H1 (cell line): ENCODE measurements at regions not wholly inside any gene's neighbourhood (a gene's known extent, or its start where the extent isn't known, plus 50 kb on each side); places are given as distances from the start of the nearest gene placed in this dataset.

Experiments used
- CTCF ChIA-PET: fragments of 300-600 bp; sonication (Branson Sonifier 250); formaldehyde crosslinking; loops from one replicate; lab custom pipeline; 2021; ENCODE audit not compliant: partially characterized antibody; lab: Charles Lee
- POLR2A ChIA-PET: fragments of 300-600 bp; sonication (Branson Sonifier 250); formaldehyde crosslinking; loops from one replicate; lab custom pipeline; 2021; ENCODE audit warnings: inconsistent platforms; ENCODE audit not compliant: partially characterized antibody; lab: Charles Lee
- DNase-seq, 2 experiments: peaks; one replicate each; pipeline versions ENCODE4 v3.0.0 to v3.0.0-alpha.2; 2010 to 2022; ENCODE audit warnings: low spot score in 2 of 2, low read depth in 1 of 2, mixed read lengths in 1 of 2
- FAIRE-seq: peaks from 2 replicates; lab custom pipeline; 2011; peaks lifted over from hg19 to GRCh38; lab: Jason Lieb, UNC
- H2AFZ ChIP-seq: 2 replicates; pipeline ENCODE4 v1.8.1; 2012; ENCODE audit warnings: low read length, inconsistent platforms
- H2AK5ac ChIP-seq: 2 replicates; pipeline ENCODE4 v1.6.1; 2013; ENCODE audit warnings: low read depth, low read length
- H2BK120ac ChIP-seq: replicated peaks from 2 replicates; pipeline ENCODE3; 2013; ENCODE audit warnings: low read depth, low read length, inconsistent platforms
- H2BK12ac ChIP-seq: 2 replicates; pipeline ENCODE4 v1.6.1; 2013; ENCODE audit warnings: low read depth, low read length
- H2BK15ac ChIP-seq: 2 replicates; pipeline ENCODE4 v1.6.1; 2013; ENCODE audit warnings: low read length
- H2BK20ac ChIP-seq: 2 replicates; pipeline ENCODE4 v1.6.1; 2013; ENCODE audit warnings: low read length
- H2BK5ac ChIP-seq: 2 replicates; pipeline ENCODE4 v1.6.1; 2013; ENCODE audit warnings: low read depth, low read length
- H3K14ac ChIP-seq: 2 replicates; pipeline ENCODE4 v1.6.1; 2013; ENCODE audit warnings: inconsistent platforms; ENCODE audit not compliant: insufficient read length
- H3K18ac ChIP-seq: 2 replicates; pipeline ENCODE4 v1.6.1; 2013; ENCODE audit warnings: low read length; ENCODE audit errors: extremely low read depth
- H3K23ac ChIP-seq: 2 replicates; pipeline ENCODE4 v1.6.1; 2013; ENCODE audit warnings: inconsistent platforms; ENCODE audit not compliant: insufficient read length
- H3K23me2 ChIP-seq: 2 replicates; pipeline ENCODE4 v1.6.1; 2013; ENCODE audit warnings: low read depth, low read length
- H3K27ac ChIP-seq: 2 replicates; pipeline ENCODE4 v1.6.1; 2011; ENCODE audit warnings: low read depth, low read length, inconsistent platforms
- H3K27me3 ChIP-seq, 4 experiments: replicated peaks in 1 of 4; 1 replicate in 1 of 4; 2 replicates in 3 of 4; pipeline versions ENCODE4 v1.6.1 to v1.8.1; 2011 to 2013; ENCODE audit warnings: low read length in 3 of 4, mild to moderate bottlenecking in 3 of 4, inconsistent platforms in 2 of 4, mixed read lengths in 2 of 4, moderate library complexity in 1 of 4; ENCODE audit not compliant: control insufficient read depth in 3 of 4, insufficient read depth in 3 of 4; ENCODE audit errors: extremely low read depth in 1 of 4
- H3K36me3 ChIP-seq, 4 experiments: 2 replicates each; pipeline versions ENCODE4 v1.6.1 to v1.8.1; 2011 to 2013; ENCODE audit warnings: mild to moderate bottlenecking in 4 of 4, low read length in 3 of 4, moderate library complexity in 2 of 4, control low read depth in 1 of 4, inconsistent platforms in 1 of 4; ENCODE audit not compliant: insufficient read depth in 4 of 4, control insufficient read depth in 2 of 4
- H3K4ac ChIP-seq: replicated peaks from 2 replicates; pipeline ENCODE3; 2013; ENCODE audit warnings: low read length, low read depth, mixed read lengths, inconsistent platforms; ENCODE audit not compliant: insufficient read length
- H3K4me1 ChIP-seq, 4 experiments: replicated peaks in 1 of 4; 1 replicate in 1 of 4; 2 replicates in 3 of 4; pipeline versions ENCODE4 v1.6.1 to v1.8.1; 2011 to 2013; ENCODE audit warnings: low read length in 3 of 4, inconsistent platforms in 2 of 4, mixed read lengths in 1 of 4; ENCODE audit not compliant: insufficient read depth in 4 of 4, control insufficient read depth in 3 of 4
- H3K4me2 ChIP-seq, 2 experiments: 2 replicates each; pipeline versions ENCODE4 v1.6.1 to v1.8.1; 2011 to 2013; ENCODE audit warnings: low read depth in 2 of 2, low read length in 2 of 2, control low read depth in 1 of 2, inconsistent platforms in 1 of 2, mild to moderate bottlenecking in 1 of 2; ENCODE audit not compliant: insufficient read depth in 1 of 2
- H3K4me3 ChIP-seq, 4 experiments: fragments of 200-600, 300-600 bp in 1 of 4; sonication (generic), shearing (Covaris generic), sonication (Bioruptor Twin) in 1 of 4; 2 replicates each; pipeline versions ENCODE4 v1.5.1 to v1.8.1; 2011 to 2016; ENCODE audit warnings: low read length in 4 of 4, low read depth in 3 of 4, control low read depth in 2 of 4, inconsistent platforms in 2 of 4, mild to moderate bottlenecking in 2 of 4, mixed read lengths in 1 of 4, moderate library complexity in 1 of 4; ENCODE audit not compliant: insufficient read depth in 2 of 4; ENCODE audit errors: extremely low read depth in 1 of 4
- H3K56ac ChIP-seq: replicated peaks from 2 replicates; pipeline ENCODE3; 2013; ENCODE audit warnings: low read depth, mild to moderate bottlenecking, mixed read lengths, low read length, inconsistent platforms; ENCODE audit not compliant: insufficient read length
- H3K79me1 ChIP-seq: 2 replicates; pipeline ENCODE4 v1.6.1; 2013; ENCODE audit warnings: low read depth, low read length, control low read depth
- H3K79me2 ChIP-seq, 2 experiments: 2 replicates each; pipeline versions ENCODE4 v1.6.1 to v1.8.1; 2012 to 2013; ENCODE audit warnings: low read length in 2 of 2, mild to moderate bottlenecking in 2 of 2, inconsistent platforms in 1 of 2; ENCODE audit not compliant: insufficient read depth in 2 of 2, control insufficient read depth in 1 of 2
- H3K9ac ChIP-seq, 4 experiments: replicated peaks in 1 of 4; 1 replicate in 1 of 4; 2 replicates in 3 of 4; pipeline versions ENCODE4 v1.6.1 to v1.8.1; 2011 to 2013; ENCODE audit warnings: low read depth in 3 of 4, low read length in 3 of 4, control low read depth in 2 of 4, mild to moderate bottlenecking in 2 of 4, moderate library complexity in 2 of 4, inconsistent platforms in 1 of 4; ENCODE audit errors: extremely low read depth in 1 of 4
- H3K9me3 ChIP-seq, 2 experiments: 2 replicates each; pipeline versions ENCODE4 v1.6.1 to v1.8.1; 2012 to 2013; ENCODE audit warnings: mild to moderate bottlenecking in 2 of 2, moderate library complexity in 2 of 2, control low read depth in 1 of 2, inconsistent platforms in 1 of 2, low read depth in 1 of 2, low read length in 1 of 2, mixed read lengths in 1 of 2; ENCODE audit not compliant: insufficient read depth in 2 of 2
- H4K20me1 ChIP-seq, 2 experiments: replicated peaks in 1 of 2; 2 replicates each; pipeline versions ENCODE3 to v1.8.1; 2011 to 2013; ENCODE audit warnings: inconsistent platforms in 2 of 2, low read length in 2 of 2, mild to moderate bottlenecking in 1 of 2; ENCODE audit not compliant: insufficient read depth in 2 of 2, control insufficient read depth in 1 of 2
- H4K5ac ChIP-seq: 2 replicates; pipeline ENCODE4 v1.6.1; 2013; ENCODE audit warnings: low read length, low read depth, mixed read lengths, inconsistent platforms; ENCODE audit not compliant: insufficient read length
- H4K8ac ChIP-seq: 2 replicates; pipeline ENCODE4 v1.8.0; 2013; ENCODE audit warnings: mild to moderate bottlenecking, moderate library complexity, low read length, inconsistent platforms; ENCODE audit not compliant: insufficient read depth; ENCODE audit errors: extremely low read depth
- H4K91ac ChIP-seq: replicated peaks from 2 replicates; pipeline ENCODE3; 2013; ENCODE audit warnings: low read length, mixed read lengths, inconsistent platforms; ENCODE audit not compliant: insufficient read length
- CBX8 ChIP-seq: fragments of 300-800, 300-1000 bp; sonication (generic); IDR thresholded peaks from 2 replicates; pipeline ENCODE4 v1.7.1; 2016; ENCODE audit warnings: low read depth, low read length, borderline replicate concordance
- CTBP2 ChIP-seq: IDR thresholded peaks from 2 replicates; pipeline ENCODE4 v1.7.0; 2011; ENCODE audit warnings: borderline replicate concordance, mild to moderate bottlenecking, moderate library complexity, mixed read lengths, low read length; ENCODE audit not compliant: insufficient read depth, insufficient read length
- EP300 ChIP-seq, 2 experiments: IDR thresholded peaks; 1 replicate in 1 of 2; 2 replicates in 1 of 2; pipeline ENCODE4 v1.6.1; 2011 to 2012; ENCODE audit warnings: low read depth in 2 of 2, low read length in 2 of 2, mild to moderate bottlenecking in 2 of 2, borderline replicate concordance in 1 of 2, inconsistent platforms in 1 of 2, moderate library complexity in 1 of 2
- EZH2 ChIP-seq: fragments of 200-600 bp; sonication (generic); IDR thresholded peaks from 2 replicates; pipeline ENCODE4 v1.7.1; 2012; ENCODE audit warnings: low read depth, mild to moderate bottlenecking, moderate library complexity, low read length, inconsistent platforms; ENCODE audit not compliant: severe bottlenecking
- FOSL1 ChIP-seq: IDR thresholded peaks from 2 replicates; pipeline ENCODE4 v1.6.1; 2011; ENCODE audit warnings: mild to moderate bottlenecking, low read depth, low read length, moderate library complexity; ENCODE audit not compliant: insufficient read depth
- GABPA ChIP-seq: IDR thresholded peaks from 2 replicates; pipeline ENCODE4 v1.6.1; 2011; ENCODE audit warnings: mild to moderate bottlenecking, low read length, moderate library complexity, borderline replicate concordance; ENCODE audit not compliant: insufficient read depth
- HDAC2 ChIP-seq, 2 experiments: fragments of 300-600 bp in 1 of 2; sonication (generic) in 1 of 2; IDR thresholded peaks; 2 replicates each; pipeline ENCODE4 v1.6.1; 2011 to 2012; ENCODE audit warnings: low read depth in 2 of 2, low read length in 2 of 2, mild to moderate bottlenecking in 2 of 2, moderate library complexity in 2 of 2, borderline replicate concordance in 1 of 2, inconsistent platforms in 1 of 2
- POLR2A ChIP-seq, 2 experiments: IDR thresholded peaks; 1 replicate in 1 of 2; 2 replicates in 1 of 2; pipeline ENCODE4 v1.6.1; 2011; ENCODE audit warnings: low read depth in 2 of 2, low read length in 2 of 2, mild to moderate bottlenecking in 2 of 2; ENCODE audit errors: control extremely low read depth in 1 of 2
- POLR2AphosphoS5 ChIP-seq: IDR thresholded peaks from 2 replicates; pipeline ENCODE4 v1.6.1; 2011; ENCODE audit warnings: low read depth, low read length
- RAD21 ChIP-seq, 2 experiments: IDR thresholded peaks in 1 of 2; conservative IDR thresholded peaks in 1 of 2; 2 replicates each; pipeline ENCODE4 v1.6.1; 2011; ENCODE audit warnings: low read depth in 2 of 2, low read length in 2 of 2, improper control_type of control experiment in 1 of 2, inconsistent platforms in 1 of 2, mild to moderate bottlenecking in 1 of 2, moderate library complexity in 1 of 2
- SIX5 ChIP-seq: IDR thresholded peaks from 2 replicates; pipeline ENCODE4 v1.6.1; 2011; ENCODE audit warnings: mild to moderate bottlenecking, low read depth, low read length
- TCF12 ChIP-seq: IDR thresholded peaks from 2 replicates; pipeline ENCODE4 v1.6.1; 2011; ENCODE audit warnings: low read depth, mild to moderate bottlenecking, low read length
- ZNF274 ChIP-seq: IDR thresholded peaks from 2 replicates; pipeline ENCODE4 v1.7.0; 2012; ENCODE audit warnings: low read length, borderline replicate concordance; ENCODE audit errors: extremely low read depth
- WGBS, 2 experiments: shearing (Covaris generic) in 1 of 2; methylation state at CpG; one replicate each; pipeline versions ENCODE4 v1.1.6 to v1.1.7; 2013 to 2015; ENCODE audit warnings: low lambda C conversion rate in 2 of 2, mixed read lengths in 2 of 2, inconsistent platforms in 1 of 2, low coverage in 1 of 2, missing lambda C conversion rate in 1 of 2; ENCODE audit not compliant: insufficient replicate concordance in 2 of 2, insufficient coverage in 1 of 2, insufficient read length in 1 of 2; ENCODE audit errors: extremely low coverage in 1 of 2, missing lambda C conversion rate in 1 of 2; 5-methylcytosine and 5-hydroxymethylcytosine counted together

DNA sequence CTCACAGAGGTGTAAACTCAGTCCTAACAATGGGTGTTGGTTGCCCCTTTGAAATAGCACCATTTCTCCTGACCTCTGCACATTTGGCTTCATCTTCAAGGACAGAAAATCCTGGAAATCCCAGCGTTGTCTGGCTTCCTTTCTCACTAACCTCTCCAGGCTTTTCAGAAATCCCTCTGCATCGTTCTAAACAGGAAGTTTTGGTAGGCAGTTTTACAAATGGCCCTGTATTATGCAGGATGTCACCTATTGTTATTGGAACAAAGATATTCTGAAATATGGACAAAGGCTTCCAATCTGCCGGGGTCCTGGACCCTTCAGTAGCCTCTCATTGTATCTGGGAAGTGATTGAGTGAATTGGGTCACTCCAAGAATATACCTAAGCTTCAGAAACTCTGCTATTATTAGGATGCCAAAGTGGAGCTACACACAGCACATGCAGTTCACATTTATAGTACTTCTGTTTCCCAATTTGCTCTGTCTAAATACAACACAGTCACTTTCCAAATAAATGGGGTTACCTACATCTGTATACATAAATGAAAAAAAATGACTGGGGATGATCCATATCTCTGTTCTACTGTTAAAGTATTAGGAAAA is 134.8 kb upstream of the KLF6 start:
- Histone ChIP-seq H4K5ac (no peak overlapping the region), H2BK5ac (no peak overlapping the region), H2AFZ (no peak overlapping the region; the same call in 1 of the 2 replicates), H3K23me2 (no peaks in the 10 kb centered on the region), H3K36me3 (no peaks in the 10 kb centered on the region), H3K79me2 (no peaks in the 10 kb centered on the region), H3K9me3 (peaks cover 0 to 3% of the 10 kb centered on the region in 2 experiments; a peak in 1 of 4 replicates), H3K18ac (no peak overlapping the region), H3K23ac (no peak overlapping the region), H3K9ac (no peak overlapping the region), H4K20me1 (no peaks in the 10 kb centered on the region), H3K27me3 (no peaks in the 10 kb centered on the region), H3K4me2 (no peak overlapping the region), H3K4ac (no peak overlapping the region), H2BK15ac (no peak overlapping the region), H2AK5ac (no peak overlapping the region), H3K56ac (no peak overlapping the region), H4K91ac (no peak overlapping the region), H3K4me1 (peaks cover 0 to 5% (median 0%) of the 10 kb centered on the region in 4 experiments; a peak in 1 of 7 replicates), H3K27ac (no peak overlapping the region), H2BK120ac (no peak overlapping the region), H4K8ac (no peak overlapping the region), H3K4me3 (no peak overlapping the region), H2BK12ac (no peak overlapping the region), H3K79me1 (no peaks in the 10 kb centered on the region), H3K14ac (no peak overlapping the region), H2BK20ac (no peak overlapping the region)
- ChIA-PET POLR2A (no interaction called here), CTCF (interaction anchor here (0.7 kb wide), 1 partner anchor 14 kb away, joined by 3 read pairs; no protein-coding TSS in a partner anchor)
- no peak for TF ChIP-seq ZNF274
- no peak for TF ChIP-seq EZH2
- no peak for TF ChIP-seq RAD21 (IDR thresholded peaks at IDR 0.05 in 1 of 2, conservative IDR thresholded peaks at IDR 0.05 in 1 of 2; ENCODE audit: low read depth in 2 of 2, low read length in 2 of 2)
- no peak for TF ChIP-seq GABPA
- no peak for TF ChIP-seq CBX8
- TF ChIP-seq SIX5: no peak
- no peak for TF ChIP-seq POLR2A (IDR thresholded peaks at IDR 0.05; ENCODE audit: control extremely low read depth in 1 of 2, low read depth in 2 of 2, low read length in 2 of 2)
- no peak for TF ChIP-seq EP300 (IDR thresholded peaks at IDR 0.05; ENCODE audit: borderline replicate concordance in 1 of 2, low read depth in 2 of 2, low read length in 2 of 2)
- TF ChIP-seq HDAC2 (IDR thresholded peaks at IDR 0.05; ENCODE audit: borderline replicate concordance in 1 of 2, low read depth in 2 of 2, low read length in 2 of 2): no peak
- TF ChIP-seq POLR2AphosphoS5: no peak
- no peak for TF ChIP-seq TCF12
- no peak for TF ChIP-seq FOSL1
- TF ChIP-seq CTBP2: no peak
- WGBS, 2 experiments: 66% methylated on average over 3 of the region's 3 CpGs; no CpG with 5 or more reads in 1 of the 2 experiments
- FAIRE-seq (no peak), DNase-seq (no peak)
